Karpas-422 (cell line): ENCODE measurements at regions not wholly inside any gene's neighbourhood (a gene's known extent, or its start where the extent isn't known, plus 50 kb on each side); places are given as distances from the start of the nearest gene placed in this dataset.
"Not testable (repeated sequence)": the region's sequence is repeated elsewhere in the genome, so short reads cannot be mapped to it uniquely, and the experiment has no call there.

ENCODE experiments used
- DNase-seq: peaks from one replicate; pipeline ENCODE4 v3.0.0-alpha.2; 2015
- H2AFZ ChIP-seq: fragments of 200-600 bp; sonication (generic); 2 replicates; pipeline ENCODE4 v1.6.1; 2014; ENCODE audit warnings: antibody characterized with exemption, low read length, mixed read lengths
- H3K27ac ChIP-seq: fragments of 200-600 bp; sonication (generic); 2 replicates; pipeline ENCODE4 v1.5.1; 2014; ENCODE audit warnings: mild to moderate bottlenecking, low read length, moderate library complexity
- H3K27me3 ChIP-seq: fragments of 200-600 bp; sonication (generic); 2 replicates; pipeline ENCODE4 v1.6.1; 2014; ENCODE audit warnings: low read length, mixed read lengths
- H3K36me3 ChIP-seq: fragments of 200-600 bp; sonication (generic); 2 replicates; pipeline ENCODE4 v1.6.1; 2014; ENCODE audit warnings: low read length, mixed read lengths; ENCODE audit not compliant: insufficient read depth
- H3K4me1 ChIP-seq: fragments of 200-600 bp; sonication (generic); 2 replicates; pipeline ENCODE4 v1.6.1; 2014; ENCODE audit warnings: mild to moderate bottlenecking, low read length, mixed read lengths
- H3K4me2 ChIP-seq: fragments of 200-600 bp; sonication (generic); 2 replicates; pipeline ENCODE4 v1.6.1; 2014; ENCODE audit warnings: low read length, low read depth, mild to moderate bottlenecking; ENCODE audit not compliant: poor library complexity, severe bottlenecking
- H3K4me3 ChIP-seq: fragments of 200-600 bp; sonication (generic); 2 replicates; pipeline ENCODE4 v1.5.1; 2014; ENCODE audit warnings: mild to moderate bottlenecking, antibody characterized with exemption, low read length, mixed read lengths
- H3K79me2 ChIP-seq: fragments of 200-600 bp; sonication (generic); 2 replicates; pipeline ENCODE4 v1.6.1; 2014; ENCODE audit warnings: mild to moderate bottlenecking, low read length, mixed read lengths
- H3K9ac ChIP-seq: fragments of 200-600 bp; sonication (generic); 2 replicates; pipeline ENCODE4 v1.6.0; 2014; ENCODE audit warnings: low read length
- H3K9me2 ChIP-seq: fragments of 200-600 bp; sonication (generic), shearing (Covaris generic); replicated peaks from 2 replicates; pipeline ENCODE4 v1.6.0; 2014; ENCODE audit warnings: mild to moderate bottlenecking, low read length, moderate library complexity; ENCODE audit not compliant: insufficient read depth
- H3K9me3 ChIP-seq: fragments of 300-700, 200-600 bp; sonication (generic); 2 replicates; pipeline ENCODE4 v1.6.1; 2014; ENCODE audit warnings: low read length, mixed read lengths
- H4K20me1 ChIP-seq: fragments of 200-600 bp; sonication (generic); 2 replicates; pipeline ENCODE4 v1.6.1; 2014; ENCODE audit warnings: mild to moderate bottlenecking, antibody characterized with exemption, low read length, low read depth; ENCODE audit not compliant: insufficient read depth

- no peak overlapping the region for H3K4me3 ChIP-seq
- no peaks in the 10 kb centered on the region for H3K4me1 ChIP-seq
- H3K9ac ChIP-seq, result no peak overlapping the region
- no peaks in the 10 kb centered on the region for H4K20me1 ChIP-seq
- H3K4me2 ChIP-seq, result no peak overlapping the region
- H3K9me3 ChIP-seq, result peaks cover 31% of the 10 kb centered on the region
- H3K27me3 ChIP-seq, result no peaks in the 10 kb centered on the region
- H2AFZ ChIP-seq, result no peak overlapping the region
- H3K27ac ChIP-seq, result no peak overlapping the region
- no peaks in the 10 kb centered on the region for H3K36me3 ChIP-seq
- H3K9me2 ChIP-seq, result no peaks in the 10 kb centered on the region
- DNase-seq, result no peak
- no peaks in the 10 kb centered on the region for H3K79me2 ChIP-seq
These were observed 769.0 kb downstream of the BRINP3 start for GRCh38 chr1:189708674-189709073.

GRCh38 chr1:189718147-189718795 lies 759.4 kb downstream of the BRINP3 start:
- not testable (repeated sequence) for H3K79me2 ChIP-seq, H3K9me3 ChIP-seq, H3K27ac ChIP-seq, H4K20me1 ChIP-seq, H3K36me3 ChIP-seq, H3K4me2 ChIP-seq, H2AFZ ChIP-seq, H3K9me2 ChIP-seq, DNase-seq, H3K27me3 ChIP-seq, H3K4me1 ChIP-seq, H3K4me3 ChIP-seq, H3K9ac ChIP-seq

- H3K9ac ChIP-seq, result no peak overlapping the region
- H3K4me2 ChIP-seq, result no peak overlapping the region
- DNase-seq, result no peak
These were observed 750.9 kb downstream of the BRINP3 start for GRCh38 chr1:189726806-189727205.

GRCh38 chr1:189751311-189751710 lies 726.4 kb downstream of the BRINP3 start:
- Histone ChIP-seq H4K20me1 (no peaks in the 10 kb centered on the region), H3K9me3 (peaks cover 8% of the 10 kb centered on the region), H3K36me3 (no peaks in the 10 kb centered on the region), H3K4me1 (no peaks in the 10 kb centered on the region), H3K4me3 (no peak overlapping the region), H3K9me2 (no peaks in the 10 kb centered on the region), H3K79me2 (no peaks in the 10 kb centered on the region), H3K27ac (no peak overlapping the region), H3K27me3 (no peaks in the 10 kb centered on the region), H3K9ac (no peak overlapping the region), H3K4me2 (no peak overlapping the region), H2AFZ (no peak overlapping the region)
- no peak for DNase-seq

More at GRCh38 chr1:189726806-189727205, 750.9 kb downstream of the BRINP3 start:
- H3K36me3 ChIP-seq, result no peaks in the 10 kb centered on the region
- no peaks in the 10 kb centered on the region for H3K9me2 ChIP-seq
- peaks cover 14% of the 10 kb centered on the region for H3K9me3 ChIP-seq
- no peaks in the 10 kb centered on the region for H3K4me1 ChIP-seq
- H3K27me3 ChIP-seq, result no peaks in the 10 kb centered on the region
- H4K20me1 ChIP-seq, result no peaks in the 10 kb centered on the region
- no peak overlapping the region for H3K27ac ChIP-seq
- H3K79me2 ChIP-seq, result no peaks in the 10 kb centered on the region
- no peak overlapping the region for H2AFZ ChIP-seq
- no peak overlapping the region for H3K4me3 ChIP-seq

GRCh38 chr1:189752461-189752995 lies 725.1 kb downstream of the BRINP3 start:
- no peak overlapping the region for H3K9ac ChIP-seq
- H3K27ac ChIP-seq, result no peak overlapping the region
- no peak overlapping the region for H3K4me3 ChIP-seq
- H3K9me2 ChIP-seq, result no peaks in the 10 kb centered on the region
- no peaks in the 10 kb centered on the region for H4K20me1 ChIP-seq
- H3K36me3 ChIP-seq, result no peaks in the 10 kb centered on the region
- H3K79me2 ChIP-seq, result no peaks in the 10 kb centered on the region
- no peaks in the 10 kb centered on the region for H3K27me3 ChIP-seq
- H2AFZ ChIP-seq, result no peak overlapping the region
- no peak overlapping the region for H3K4me2 ChIP-seq
- DNase-seq, result no peak
- H3K9me3 ChIP-seq, result peaks cover 5% of the 10 kb centered on the region
- H3K4me1 ChIP-seq, result no peaks in the 10 kb centered on the region

- H3K4me2 ChIP-seq, H3K9ac ChIP-seq, H3K27me3 ChIP-seq, H3K27ac ChIP-seq, H3K36me3 ChIP-seq, H2AFZ ChIP-seq, H3K9me3 ChIP-seq, H3K4me3 ChIP-seq, DNase-seq, H4K20me1 ChIP-seq, H3K79me2 ChIP-seq, H3K9me2 ChIP-seq, H3K4me1 ChIP-seq: not testable (repeated sequence)
These were observed 722.6 kb downstream of the BRINP3 start for GRCh38 chr1:189755100-189755499.

GRCh38 chr1:189764391-189765320 lies 713.0 kb downstream of the BRINP3 start:
- H3K9me3 ChIP-seq, result peaks cover 13% of the 10 kb centered on the region; the same call in 1 of the 2 replicates
- H3K9me2 ChIP-seq, result no peaks in the 10 kb centered on the region
- no peak overlapping the region for H3K27ac ChIP-seq
- DNase-seq, result no peak
- H3K4me2 ChIP-seq, result no peak overlapping the region
- no peaks in the 10 kb centered on the region for H4K20me1 ChIP-seq
- no peak overlapping the region for H3K9ac ChIP-seq
- no peaks in the 10 kb centered on the region for H3K79me2 ChIP-seq
- no peaks in the 10 kb centered on the region for H3K36me3 ChIP-seq
- no peaks in the 10 kb centered on the region for H3K27me3 ChIP-seq
- H3K4me1 ChIP-seq, result no peaks in the 10 kb centered on the region
- H3K4me3 ChIP-seq, result no peak overlapping the region
- no peak overlapping the region for H2AFZ ChIP-seq

- no peak for DNase-seq
- no peaks in the 10 kb centered on the region for H3K9me2 ChIP-seq
- no peaks in the 10 kb centered on the region for H3K36me3 ChIP-seq
- peaks cover 17% of the 10 kb centered on the region for H3K9me3 ChIP-seq
- H3K4me2 ChIP-seq, result no peak overlapping the region
- no peaks in the 10 kb centered on the region for H4K20me1 ChIP-seq
- H3K9ac ChIP-seq, result no peak overlapping the region
- H3K4me1 ChIP-seq, result no peaks in the 10 kb centered on the region
- H3K27ac ChIP-seq, result no peak overlapping the region
- H2AFZ ChIP-seq, result no peak overlapping the region
- H3K27me3 ChIP-seq, result no peaks in the 10 kb centered on the region
- H3K79me2 ChIP-seq, result no peaks in the 10 kb centered on the region
- no peak overlapping the region for H3K4me3 ChIP-seq
These were observed 708.2 kb downstream of the BRINP3 start for GRCh38 chr1:189769448-189769847.
